Activated CD4-positive, alpha-beta T cell treated with anti-CD3 and anti-CD28 coated beads, Interleukin-2, amount 50 U/mL, for 24 hours (primary cell): ENCODE measurements at regions not wholly inside any gene's neighbourhood (a gene's known extent, or its start where the extent isn't known, plus 50 kb on each side); places are given as distances from the start of the nearest gene placed in this dataset.

Experiments
- DNase-seq, 2 donors: peaks; one replicate each; pipeline ENCODE4 v3.0.0-alpha.2; 2020; ENCODE audit warnings: low read depth in 1 of 2, low spot score in 1 of 2

- no peak for DNase-seq
Observed at GRCh38 chr12:93130366-93131054, 201.4 kb upstream of the EEA1 start.

GRCh38 chr12:93133361-93133760 lies 204.3 kb upstream of the EEA1 start:
- no peak for DNase-seq

- no peak for DNase-seq
Observed at GRCh38 chr12:93134175-93134890, 205.2 kb upstream of the EEA1 start.

- DNase-seq: no peak
Observed at GRCh38 chr12:93134893-93135285, 205.8 kb upstream of the EEA1 start.

- DNase-seq: no peak
Observed at GRCh38 chr12:93135286-93136239, 206.5 kb upstream of the EEA1 start.

- no peak for DNase-seq
Observed at GRCh38 chr12:93136253-93137055, 207.4 kb upstream of the EEA1 start.

GRCh38 chr12:93137656-93138612 lies 208.8 kb upstream of the EEA1 start:
- DNase-seq: no peak

- no peak for DNase-seq
Observed at GRCh38 chr12:93139028-93139665, 210.1 kb upstream of the EEA1 start.

- DNase-seq: no peak
Observed at GRCh38 chr12:93140325-93140724, 211.2 kb upstream of the EEA1 start.

- no peak for DNase-seq
Observed at GRCh38 chr12:93140801-93141200, 211.7 kb upstream of the EEA1 start.

GRCh38 chr12:93142881-93143280 lies 213.8 kb upstream of the EEA1 start:
- DNase-seq: no peak

- DNase-seq: no peak
Observed at GRCh38 chr12:93144109-93144508, 215.0 kb upstream of the EEA1 start.

GRCh38 chr12:93145086-93145485 lies 216.0 kb upstream of the EEA1 start:
- DNase-seq: no peak

GRCh38 chr12:93146263-93146939 lies 217.3 kb upstream of the EEA1 start:
- DNase-seq: no peak

GRCh38 chr12:93146970-93147369 lies 217.9 kb upstream of the EEA1 start:
- DNase-seq: no peak

GRCh38 chr12:93148412-93148811 lies 219.3 kb upstream of the EEA1 start:
- DNase-seq: no peak

- no peak for DNase-seq
Observed at GRCh38 chr12:93149229-93149628, 220.1 kb upstream of the EEA1 start.

- DNase-seq: no peak
Observed at GRCh38 chr12:93151079-93151762, 222.1 kb upstream of the EEA1 start.
